ENCODE measurements at regions not wholly inside any gene's neighbourhood (a gene's known extent, or its start where the extent isn't known, plus 50 kb on each side); places are given as distances from the start of the nearest gene placed in this dataset.
A peak's percentile ranks its signal among the peaks of the same experiment; 100 is the strongest.

DNA sequence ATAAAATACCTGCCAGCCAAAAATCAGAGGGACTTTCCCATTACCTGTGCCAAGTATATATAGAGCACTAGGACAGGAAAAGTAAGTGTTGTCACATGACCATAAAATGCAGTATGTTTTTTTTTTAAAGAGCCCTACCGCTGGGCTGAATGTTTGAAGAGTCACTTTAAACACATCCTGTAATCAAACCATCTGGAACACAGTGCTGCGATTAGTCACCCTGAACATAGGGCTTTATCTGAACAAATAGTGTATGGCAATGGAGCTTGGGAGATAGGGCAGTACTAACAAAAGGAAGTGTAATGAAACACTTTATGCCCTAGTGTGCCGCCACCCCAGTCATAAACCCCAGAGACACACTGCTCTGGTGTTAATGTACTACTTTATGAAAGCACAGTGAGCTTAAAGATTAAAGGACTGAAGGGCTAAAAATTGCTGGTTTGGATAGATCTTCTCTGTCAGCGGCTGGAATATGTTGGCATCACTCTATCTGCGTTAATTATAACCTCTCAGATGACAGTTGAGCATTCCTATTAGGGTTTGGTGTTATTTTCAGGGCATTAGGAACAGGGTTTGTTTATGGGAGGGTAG, 90.4 kb downstream of the ZNF608 start:
- TF ChIP-seq CTCF (IDR thresholded peaks at IDR 0.05): no peak
- TF ChIP-seq POLR2A (IDR thresholded peaks at IDR 0.05): peak in 1 of 2 donors; percentile 5

Measured in uterus (tissue), 2 donors.